OCI-LY7 (cell line): ENCODE measurements at regions not wholly inside any gene's neighbourhood (a gene's known extent, or its start where the extent isn't known, plus 50 kb on each side); places are given as distances from the start of the nearest gene placed in this dataset.

Source experiments
- EZH2phosphoT487 ChIP-seq: fragments of 200-600 bp; sonication (generic); IDR thresholded peaks from 2 replicates; pipeline ENCODE4 v1.6.1; 2018; ENCODE audit warnings: low read depth, borderline replicate concordance, mild to moderate bottlenecking, mixed run types, antibody characterized with exemption, low read length, moderate library complexity, mixed read lengths
- TF ChIP-seq, protein P1 (sequence below): fragments of 200-600 bp; sonication (generic); conservative IDR thresholded peaks from 2 replicates; pipeline ENCODE4 v1.5.1; 2014; ENCODE audit warnings: mild to moderate bottlenecking, antibody characterized with exemption, low read length, moderate library complexity, mixed read lengths

DNA sequence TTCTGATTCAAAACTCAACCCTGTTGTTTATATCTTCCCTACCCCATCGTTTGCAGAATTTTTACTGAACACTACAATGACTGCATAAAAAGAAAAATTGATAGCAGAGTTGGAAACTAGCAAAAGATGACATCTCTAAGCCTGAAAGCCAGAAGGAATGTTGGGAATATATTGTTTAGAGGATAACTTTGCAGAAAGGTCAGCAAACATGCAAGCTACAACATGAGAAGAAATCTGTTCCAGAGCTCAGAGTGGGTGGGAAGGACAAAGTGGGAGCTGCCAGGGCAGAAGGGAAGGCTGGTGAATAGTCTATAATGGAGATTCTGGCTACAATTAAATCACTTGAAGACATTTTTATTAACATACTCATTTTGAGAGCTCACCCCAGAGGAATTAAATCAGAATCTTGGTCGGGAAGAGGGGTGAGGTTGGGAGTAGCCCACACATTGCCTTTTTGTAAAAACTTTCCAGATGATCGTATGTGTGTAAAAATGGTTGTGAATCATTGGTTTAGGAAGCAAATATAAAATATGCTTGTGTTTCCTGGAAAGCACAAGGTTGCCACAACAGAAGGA is 574.8 kb downstream of the FLRT2 start:
- TF ChIP-seq, protein P1, sequence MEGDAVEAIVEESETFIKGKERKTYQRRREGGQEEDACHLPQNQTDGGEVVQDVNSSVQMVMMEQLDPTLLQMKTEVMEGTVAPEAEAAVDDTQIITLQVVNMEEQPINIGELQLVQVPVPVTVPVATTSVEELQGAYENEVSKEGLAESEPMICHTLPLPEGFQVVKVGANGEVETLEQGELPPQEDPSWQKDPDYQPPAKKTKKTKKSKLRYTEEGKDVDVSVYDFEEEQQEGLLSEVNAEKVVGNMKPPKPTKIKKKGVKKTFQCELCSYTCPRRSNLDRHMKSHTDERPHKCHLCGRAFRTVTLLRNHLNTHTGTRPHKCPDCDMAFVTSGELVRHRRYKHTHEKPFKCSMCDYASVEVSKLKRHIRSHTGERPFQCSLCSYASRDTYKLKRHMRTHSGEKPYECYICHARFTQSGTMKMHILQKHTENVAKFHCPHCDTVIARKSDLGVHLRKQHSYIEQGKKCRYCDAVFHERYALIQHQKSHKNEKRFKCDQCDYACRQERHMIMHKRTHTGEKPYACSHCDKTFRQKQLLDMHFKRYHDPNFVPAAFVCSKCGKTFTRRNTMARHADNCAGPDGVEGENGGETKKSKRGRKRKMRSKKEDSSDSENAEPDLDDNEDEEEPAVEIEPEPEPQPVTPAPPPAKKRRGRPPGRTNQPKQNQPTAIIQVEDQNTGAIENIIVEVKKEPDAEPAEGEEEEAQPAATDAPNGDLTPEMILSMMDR, result no peak
- TF ChIP-seq EZH2phosphoT487, result no peak
